H9 (cell line): ENCODE measurements at regions not wholly inside any gene's neighbourhood (a gene's known extent, or its start where the extent isn't known, plus 50 kb on each side); places are given as distances from the start of the nearest gene placed in this dataset.

Experiments used
- DNase-seq: peaks from one replicate; pipeline ENCODE4 v3.0.0-alpha.2; 2017
- H2AFZ ChIP-seq: one replicate; pipeline ENCODE4 v1.6.1; 2013; ENCODE audit warnings: mild to moderate bottlenecking, low read length, control low read depth, moderate library complexity
- H2AK5ac ChIP-seq: 2 replicates; pipeline ENCODE4 v1.6.1; 2013; ENCODE audit warnings: low read length, control low read depth, mixed read lengths; ENCODE audit not compliant: insufficient read length
- H2BK120ac ChIP-seq: one replicate; pipeline ENCODE4 v1.6.1; 2013; ENCODE audit warnings: low read depth, mild to moderate bottlenecking, low read length, control low read depth, inconsistent platforms; ENCODE audit not compliant: poor library complexity, severe bottlenecking
- H2BK12ac ChIP-seq: 2 replicates; pipeline ENCODE4 v1.6.1; 2013; ENCODE audit warnings: low read length, control low read depth, mixed read lengths, low read depth; ENCODE audit not compliant: insufficient read length
- H2BK15ac ChIP-seq: 2 replicates; pipeline ENCODE4 v1.6.1; 2013; ENCODE audit warnings: low read depth, low read length, control low read depth
- H2BK20ac ChIP-seq: one replicate; pipeline ENCODE4 v1.6.1; 2013; ENCODE audit warnings: low read depth, mild to moderate bottlenecking, low read length, control low read depth, inconsistent platforms; ENCODE audit not compliant: poor library complexity, severe bottlenecking
- H2BK5ac ChIP-seq: 2 replicates; pipeline ENCODE4 v1.6.1; 2013; ENCODE audit warnings: low read length, control low read depth, mixed read lengths; ENCODE audit not compliant: insufficient read length
- H3K14ac ChIP-seq: 2 replicates; pipeline ENCODE4 v1.6.1; 2013; ENCODE audit warnings: low read length, control low read depth; ENCODE audit not compliant: insufficient read depth
- H3K18ac ChIP-seq: 2 replicates; pipeline ENCODE4 v1.6.1; 2013; ENCODE audit warnings: low read depth, mild to moderate bottlenecking, mixed read lengths, low read length, control low read depth; ENCODE audit not compliant: insufficient read length
- H3K23ac ChIP-seq: 2 replicates; pipeline ENCODE4 v1.6.1; 2013; ENCODE audit warnings: low read length, control low read depth, mixed read lengths, low read depth; ENCODE audit not compliant: insufficient read length
- H3K23me2 ChIP-seq: 2 replicates; pipeline ENCODE4 v1.6.1; 2013; ENCODE audit warnings: low read depth, mild to moderate bottlenecking, mixed read lengths, low read length, control low read depth; ENCODE audit not compliant: insufficient read length, poor library complexity, severe bottlenecking
- H3K27ac ChIP-seq: 2 replicates; pipeline ENCODE4 v1.5.1; 2013; ENCODE audit warnings: low read length, control low read depth, mixed read lengths, low read depth; ENCODE audit not compliant: insufficient read length
- H3K27me3 ChIP-seq: 2 replicates; pipeline ENCODE4 v1.6.1; 2013; ENCODE audit warnings: low read length, control low read depth, inconsistent platforms; ENCODE audit not compliant: insufficient read depth
- H3K4ac ChIP-seq: 2 replicates; pipeline ENCODE4 v1.6.1; 2013; ENCODE audit warnings: low read depth, mild to moderate bottlenecking, control low read depth, inconsistent platforms, low read length, moderate library complexity
- H3K4me1 ChIP-seq: 2 replicates; pipeline ENCODE4 v1.6.1; 2013; ENCODE audit warnings: low read length, control low read depth, inconsistent platforms; ENCODE audit not compliant: insufficient read depth
- H3K4me2 ChIP-seq: 2 replicates; pipeline ENCODE4 v1.6.1; 2013; ENCODE audit warnings: low read length, control low read depth, mixed read lengths; ENCODE audit not compliant: insufficient read length, insufficient read depth
- H3K56ac ChIP-seq: 2 replicates; pipeline ENCODE4 v1.6.1; 2013; ENCODE audit warnings: low read depth, mild to moderate bottlenecking, mixed read lengths, low read length, control low read depth; ENCODE audit not compliant: insufficient read length
- H3K79me1 ChIP-seq: 2 replicates; pipeline ENCODE4 v1.6.1; 2013; ENCODE audit warnings: low read depth, mild to moderate bottlenecking, moderate library complexity, low read length, control low read depth, inconsistent platforms; ENCODE audit not compliant: insufficient read depth, poor library complexity, severe bottlenecking
- H3K79me2 ChIP-seq: 2 replicates; pipeline ENCODE4 v1.6.1; 2013; ENCODE audit warnings: low read length, control low read depth, inconsistent platforms; ENCODE audit not compliant: insufficient read depth
- H3K9ac ChIP-seq: 2 replicates; pipeline ENCODE4 v1.6.1; 2013; ENCODE audit warnings: low read length, control low read depth, mixed read lengths; ENCODE audit not compliant: insufficient read length; ENCODE audit errors: extremely low read depth
- H3K9me3 ChIP-seq: one replicate; pipeline ENCODE4 v1.6.1; 2013; ENCODE audit warnings: low read depth, low read length, inconsistent platforms; ENCODE audit not compliant: control insufficient read depth
- H3T11ph ChIP-seq: one replicate; pipeline ENCODE4 v1.6.1; 2013; ENCODE audit warnings: mild to moderate bottlenecking, low read length, control low read depth, inconsistent platforms
- H4K20me1 ChIP-seq: one replicate; pipeline ENCODE4 v1.6.1; 2013; ENCODE audit not compliant: control insufficient read depth, insufficient read length, insufficient read depth
- H4K5ac ChIP-seq: 2 replicates; pipeline ENCODE4 v1.6.1; 2013; ENCODE audit warnings: low read depth, mild to moderate bottlenecking, mixed read lengths, low read length, control low read depth; ENCODE audit not compliant: insufficient read length
- H4K8ac ChIP-seq: replicated peaks from 2 replicates; pipeline ENCODE4 v1.6.1; 2013; ENCODE audit warnings: low read length, control low read depth, mixed read lengths, low read depth; ENCODE audit not compliant: insufficient read length
- H4K91ac ChIP-seq: 2 replicates; pipeline ENCODE4 v1.6.1; 2013; ENCODE audit warnings: low read depth, mild to moderate bottlenecking, moderate library complexity, mixed read lengths, low read length, control low read depth; ENCODE audit not compliant: insufficient read length
- H3K27ac Mint-ChIP-seq, 3 experiments: 2 replicates in 2 of 3; 3 replicates in 1 of 3; pipeline ENCODE4 v1.8.0; 2020 to 2021; ENCODE audit warnings: mixed read lengths in 3 of 3, mild to moderate bottlenecking in 1 of 3, moderate library complexity in 1 of 3
- H3K27me3 Mint-ChIP-seq: 2 replicates; pipeline ENCODE4 v1.8.0; 2021; ENCODE audit warnings: low read depth, mild to moderate bottlenecking, moderate library complexity, mixed read lengths
- H3K36me3 Mint-ChIP-seq, 3 experiments: 2 replicates in 2 of 3; 3 replicates in 1 of 3; pipeline ENCODE4 v1.8.0; 2020 to 2021; ENCODE audit warnings: low read depth in 3 of 3, mixed read lengths in 3 of 3; ENCODE audit not compliant: insufficient read depth in 1 of 3
- H3K4me1 Mint-ChIP-seq, 2 experiments: 2 replicates each; pipeline ENCODE4 v1.8.0; 2020; ENCODE audit warnings: mixed read lengths in 2 of 2
- H3K4me3 Mint-ChIP-seq, 2 experiments: 2 replicates in 1 of 2; 3 replicates in 1 of 2; pipeline ENCODE4 v1.8.0; 2020 to 2021; ENCODE audit warnings: mild to moderate bottlenecking in 2 of 2, mixed read lengths in 2 of 2, moderate library complexity in 1 of 2
- H3K9me3 Mint-ChIP-seq, 2 experiments: 2 replicates in 1 of 2; 3 replicates in 1 of 2; pipeline ENCODE4 v1.8.0; 2020; ENCODE audit warnings: mild to moderate bottlenecking in 2 of 2, mixed read lengths in 2 of 2, moderate library complexity in 1 of 2
- CTCF ChIP-seq: fragments of 200-600 bp; sonication (generic); conservative IDR thresholded peaks from 3 replicates; pipeline ENCODE4 v1.8.0; 2021; ENCODE audit warnings: antibody characterized with exemption, mild to moderate bottlenecking
- WGBS: extraction: QIAGEN DNeasy Blood & Tissue Kit; methylation state at CpG from one replicate; pipeline ENCODE4 v1.1.7; 2013; ENCODE audit warnings: missing lambda C conversion rate, low lambda C conversion rate, mixed read lengths; ENCODE audit not compliant: insufficient read length; ENCODE audit errors: extremely low coverage; 5-methylcytosine and 5-hydroxymethylcytosine counted together

GRCh38 chr11:22430141-22430541, 92.0 kb downstream of the SLC17A6 start:
- no peak overlapping the region for H4K5ac ChIP-seq
- H3K18ac ChIP-seq = no peak overlapping the region
- H3K4me2 ChIP-seq = no peak overlapping the region
- peaks cover 3% of the 10 kb centered on the region for H3K23me2 ChIP-seq
- no peak overlapping the region for H3K27ac ChIP-seq
- no peak overlapping the region for H3K27ac Mint-ChIP-seq
- H3T11ph ChIP-seq = no peak overlapping the region
- H3K27me3 ChIP-seq = no peaks in the 10 kb centered on the region
- peaks cover 12 to 16% of the 10 kb centered on the region in 2 experiments for H3K4me1 Mint-ChIP-seq
- no peak overlapping the region for H2BK120ac ChIP-seq
- no peak overlapping the region for H3K14ac ChIP-seq
- no peak for DNase-seq
- no peak overlapping the region for H3K4ac ChIP-seq
- no peak overlapping the region for H2AFZ ChIP-seq
- H3K9me3 Mint-ChIP-seq = peaks cover 3 to 7% of the 10 kb centered on the region in 2 experiments; a peak in 3 of 5 replicates
- H3K4me1 ChIP-seq = 0 out of 2 replicates have a peak, but pooled peaks cover 2% of the 10 kb centered on the region
- no peak for TF ChIP-seq CTCF
- peaks cover 0 to 2% (median 0%) of the 10 kb centered on the region in 3 experiments; a peak in 1 of 7 replicates for H3K36me3 Mint-ChIP-seq
- no peak overlapping the region for H2BK5ac ChIP-seq
- H2AK5ac ChIP-seq = no peak overlapping the region
- no peak overlapping the region for H3K23ac ChIP-seq
- peaks cover 10% of the 10 kb centered on the region for H3K27me3 Mint-ChIP-seq
- H3K9ac ChIP-seq = no peak overlapping the region
- H3K9me3 ChIP-seq = no peaks in the 10 kb centered on the region
- no peak overlapping the region for H2BK12ac ChIP-seq
- no peaks in the 10 kb centered on the region for H3K79me2 ChIP-seq
- no peak overlapping the region for H2BK15ac ChIP-seq
- H4K8ac ChIP-seq = no peak overlapping the region
- H4K20me1 ChIP-seq = no peaks in the 10 kb centered on the region
- WGBS = no CpG with 5 or more reads among the region's 3 CpGs
- H3K79me1 ChIP-seq = no peaks in the 10 kb centered on the region
- H3K56ac ChIP-seq = no peak overlapping the region
- no peak overlapping the region for H4K91ac ChIP-seq
- no peak overlapping the region for H2BK20ac ChIP-seq
- H3K4me3 Mint-ChIP-seq = no peak overlapping the region
